ENCODE measurements at regions not wholly inside any gene's neighbourhood (a gene's known extent, or its start where the extent isn't known, plus 50 kb on each side); places are given as distances from the start of the nearest gene placed in this dataset.
"Not testable (repeated sequence)": the region's sequence is repeated elsewhere in the genome, so short reads cannot be mapped to it uniquely, and the experiment has no call there.

DNA sequence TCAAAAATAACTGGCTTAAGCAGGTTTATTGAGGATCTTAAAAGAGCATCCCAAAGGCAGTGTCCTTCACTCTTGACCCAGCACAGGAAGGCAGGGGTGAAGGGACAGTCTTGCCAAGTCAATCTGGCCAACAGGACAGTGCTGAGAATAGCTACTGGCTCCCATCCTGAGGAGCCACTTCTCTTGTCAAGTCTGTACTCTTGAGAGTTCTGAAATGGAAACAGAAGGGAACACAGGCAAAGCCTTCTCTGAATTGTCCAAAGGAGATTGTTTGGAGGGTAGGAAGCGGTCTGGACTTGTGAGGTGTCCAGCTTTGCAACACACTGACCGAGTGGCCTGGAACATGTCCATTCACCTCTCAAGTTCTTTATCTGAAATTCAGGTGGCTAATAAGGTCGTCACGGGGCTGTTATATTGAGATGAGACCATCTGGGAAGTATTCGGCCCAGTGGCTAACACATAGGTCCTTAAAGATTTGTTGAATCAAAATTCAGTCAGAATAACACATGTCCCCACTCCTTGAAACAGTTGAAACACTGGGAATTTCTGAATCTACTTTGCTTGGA lies 99.5 kb upstream of the FHL2 start:
- no peak for DNase-seq (ENCODE audit: low read depth in 3 of 3)

DNA sequence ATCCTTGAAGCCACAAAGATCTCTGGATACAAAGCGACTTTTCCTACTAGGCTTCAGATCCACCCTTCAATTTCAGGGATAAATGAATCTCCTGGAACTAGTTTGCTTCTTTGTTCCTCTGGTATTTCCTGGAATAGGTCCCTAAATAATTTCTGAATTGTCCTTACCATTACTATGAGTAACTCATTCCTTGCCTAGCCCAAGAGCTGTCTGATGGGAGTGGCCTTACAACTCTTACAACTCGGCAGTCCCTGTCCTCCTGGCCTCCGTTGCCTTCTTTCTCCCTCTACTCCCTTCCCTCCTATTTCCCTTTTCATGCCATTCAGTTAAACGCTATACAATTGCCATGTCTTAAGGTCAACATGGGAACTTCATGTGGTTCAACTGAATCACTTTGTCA lies 98.2 kb upstream of the FHL2 start:
- no peak for DNase-seq (ENCODE audit: low read depth in 3 of 3)

DNA sequence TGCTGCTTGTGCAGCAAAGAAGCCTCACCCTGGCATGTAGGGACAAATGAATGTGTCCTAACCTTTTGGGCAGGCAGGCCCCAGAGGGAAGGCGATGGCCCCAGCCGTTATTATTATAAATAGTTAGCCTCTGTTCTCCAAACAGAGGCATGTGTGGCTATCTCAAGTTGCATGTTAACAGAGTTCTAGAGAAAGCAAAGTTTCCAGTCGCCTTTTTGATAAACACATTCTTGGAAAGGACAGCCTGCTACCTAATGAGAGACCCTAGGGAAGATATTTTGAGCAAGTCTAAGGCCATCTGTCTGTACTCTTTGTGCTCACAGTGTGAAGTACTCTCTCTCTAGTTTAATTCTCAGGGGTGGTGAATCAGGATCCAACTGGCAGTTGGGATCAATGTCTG lies 97.4 kb upstream of the FHL2 start:
- DNase-seq (ENCODE audit: low read depth in 3 of 3) = no peak

DNA sequence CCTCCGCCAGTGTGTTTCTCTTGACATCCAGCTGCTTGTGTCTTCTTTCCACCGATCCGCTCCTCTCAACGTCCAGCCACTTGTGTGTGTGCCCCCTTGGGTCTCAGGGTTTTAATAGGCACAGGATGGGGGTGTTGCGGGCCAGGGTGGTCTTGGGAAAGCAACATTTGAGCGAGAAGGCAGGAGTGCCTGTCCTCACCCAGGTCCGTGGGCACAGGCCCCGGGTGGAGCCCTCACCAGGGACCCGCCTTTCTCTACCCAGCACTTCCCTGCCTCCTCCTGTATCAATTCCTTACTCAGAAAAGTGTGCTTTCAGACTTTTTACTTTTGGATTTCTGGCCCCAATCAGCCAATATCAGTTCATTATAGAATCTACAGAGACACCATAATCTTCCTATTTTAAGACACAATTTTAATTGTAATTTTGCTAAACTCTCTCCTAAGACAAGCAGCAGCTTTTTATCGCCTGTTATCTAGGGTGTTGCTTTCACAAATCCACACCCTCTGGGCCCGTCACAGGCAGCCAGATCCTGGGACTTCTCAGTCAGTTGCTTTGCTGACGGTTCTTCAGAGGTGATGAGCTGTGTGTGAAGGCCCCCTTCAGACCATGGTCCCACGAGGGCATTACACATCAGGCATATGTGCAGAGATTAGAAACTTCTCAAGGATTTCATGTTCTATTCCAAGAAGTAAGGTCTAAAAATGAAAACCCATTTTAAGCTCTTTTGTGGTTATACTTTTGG lies 96.0 kb upstream of the FHL2 start:
- no peak for DNase-seq (ENCODE audit: low read depth in 3 of 3)

DNA sequence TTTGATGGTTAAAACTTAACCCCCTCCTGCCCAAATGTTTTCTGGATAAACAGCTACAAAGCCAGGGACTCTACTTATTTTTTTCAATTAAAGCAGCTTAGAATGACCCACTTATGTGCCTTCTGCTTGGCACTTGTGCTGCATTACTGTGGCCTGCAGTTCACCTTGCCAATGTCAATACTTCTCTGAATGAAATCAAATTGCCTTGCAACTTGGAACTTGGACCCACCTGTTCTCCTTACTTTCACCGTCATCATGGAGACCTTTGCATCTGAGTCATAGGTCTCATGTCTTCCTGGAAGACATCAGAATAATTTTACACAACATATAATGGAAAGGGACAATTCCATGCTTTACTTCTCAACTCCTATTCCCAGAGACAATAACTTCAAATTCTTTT lies 92.1 kb upstream of the FHL2 start:
- no peak for DNase-seq (ENCODE audit: low read depth in 3 of 3)

DNA sequence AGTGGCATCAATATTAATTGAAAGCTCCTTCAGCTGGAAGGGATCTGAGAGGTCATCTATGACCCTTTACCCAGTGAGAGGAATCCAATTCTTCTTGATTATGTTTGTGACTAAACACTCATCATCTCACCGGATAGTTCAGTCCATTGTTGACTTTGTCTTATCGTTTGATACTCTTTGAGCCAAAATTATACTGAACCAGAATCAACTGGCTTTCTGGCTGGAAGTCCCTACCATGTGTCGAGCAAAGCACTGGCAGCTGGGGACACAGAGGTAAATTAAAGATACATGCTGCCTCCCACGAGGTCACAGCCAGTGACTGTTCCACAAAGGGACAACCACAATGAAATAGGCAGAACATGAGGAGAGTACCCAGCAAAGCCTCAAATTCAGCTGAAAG lies 91.4 kb upstream of the FHL2 start:
- DNase-seq (ENCODE audit: low read depth in 3 of 3) = no peak

DNA sequence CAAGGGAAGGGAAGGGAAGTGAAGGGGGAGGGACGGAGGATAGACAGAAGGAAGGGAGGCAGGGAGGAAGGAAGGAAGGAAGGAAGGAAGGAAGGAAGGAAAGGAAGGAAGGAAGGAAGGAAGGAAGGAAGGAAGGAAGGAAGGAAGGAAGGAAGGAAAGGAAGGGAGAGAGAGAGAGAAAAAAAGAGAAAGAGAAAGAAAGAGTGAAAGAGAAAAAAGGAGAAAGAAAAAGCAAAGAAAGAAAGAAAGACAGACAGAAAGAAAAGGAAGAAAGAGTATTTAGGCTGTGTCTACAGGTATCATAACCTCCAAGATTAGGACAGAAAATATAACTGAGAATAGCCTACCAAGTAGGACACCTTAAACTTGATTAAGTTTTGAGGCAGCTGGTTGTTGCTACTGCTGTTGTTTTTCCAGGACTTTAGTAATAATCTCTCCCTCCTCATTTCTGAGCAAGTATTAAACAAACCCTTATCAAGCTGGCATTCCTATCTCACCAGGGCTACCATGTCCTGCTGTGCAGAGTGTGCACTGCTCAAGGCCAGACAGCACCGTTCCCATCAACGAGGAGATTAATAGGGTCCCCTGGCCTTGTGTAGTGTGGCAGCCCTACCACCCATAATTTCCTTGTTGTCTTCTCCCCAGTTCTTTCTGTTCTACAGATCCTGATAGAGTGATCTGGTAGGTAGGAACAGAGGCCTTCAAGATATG lies 90.5 kb upstream of the FHL2 start:
- no peak for DNase-seq (ENCODE audit: low read depth in 3 of 3)

DNA sequence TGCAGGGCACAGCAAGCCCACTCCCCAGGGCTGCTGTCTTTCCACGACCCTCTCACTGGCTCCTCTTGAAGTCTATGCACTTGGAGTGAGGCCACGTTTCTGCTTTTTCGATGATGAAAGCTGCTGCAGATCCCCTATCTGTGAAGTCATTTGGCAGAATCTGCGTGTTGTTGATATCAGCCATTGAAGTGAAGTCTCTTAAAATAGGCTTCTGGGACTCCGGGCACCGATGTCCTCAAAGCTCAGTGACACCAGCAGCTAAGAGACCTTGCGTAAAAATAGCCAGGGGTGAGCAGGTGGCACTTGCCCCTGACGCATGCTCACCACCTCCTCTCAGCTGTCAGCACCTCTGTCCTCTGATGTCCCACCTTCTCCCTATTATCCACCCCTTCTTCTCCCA lies 89.4 kb upstream of the FHL2 start:
- no peak for DNase-seq (ENCODE audit: low read depth in 3 of 3)

DNA sequence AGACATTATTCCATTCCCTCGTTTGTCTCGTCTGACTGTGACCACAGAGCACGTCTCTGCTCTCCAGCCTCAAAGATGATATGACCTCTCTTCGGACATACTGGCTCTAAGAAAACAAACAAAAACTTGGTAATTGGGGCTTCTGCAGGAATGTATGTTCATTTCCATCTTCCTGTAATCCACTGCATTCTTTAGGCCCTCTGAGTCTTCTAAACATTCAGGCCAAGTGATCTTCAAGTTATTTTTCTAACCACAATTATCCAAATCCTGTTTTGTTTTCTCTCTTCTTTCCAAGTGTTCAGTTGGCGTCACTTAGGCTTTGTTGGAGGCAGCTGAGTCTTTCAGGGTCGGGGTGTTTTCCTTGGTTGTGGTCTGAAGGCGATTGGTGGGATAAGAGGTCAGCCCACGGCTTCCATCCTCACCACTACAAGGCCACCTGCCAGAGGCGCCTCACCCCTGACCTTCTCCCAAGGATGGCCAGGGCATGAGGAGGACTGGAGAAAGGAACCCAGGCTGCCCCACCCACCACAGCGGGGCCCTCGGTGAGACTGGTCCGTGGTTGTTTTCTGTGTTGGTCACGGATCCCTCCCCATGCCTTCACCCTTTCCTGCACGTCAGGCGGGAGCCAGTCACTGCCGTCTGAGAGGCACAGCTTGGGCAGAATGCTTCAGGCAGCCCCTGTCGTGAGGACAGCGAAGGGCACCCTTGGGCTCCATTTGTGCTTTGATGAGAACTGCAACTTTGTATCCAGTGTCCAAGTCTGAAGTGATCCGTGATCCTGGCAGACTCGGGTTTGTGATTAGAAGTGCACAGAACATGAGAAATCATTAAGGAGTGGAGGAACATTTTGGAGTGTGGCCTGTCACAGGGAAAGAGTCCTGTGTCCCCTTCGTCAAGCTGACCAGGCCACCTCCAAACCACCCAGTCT lies 88.6 kb upstream of the FHL2 start:
- DNase-seq (ENCODE audit: low read depth in 3 of 3) = no peak

DNA sequence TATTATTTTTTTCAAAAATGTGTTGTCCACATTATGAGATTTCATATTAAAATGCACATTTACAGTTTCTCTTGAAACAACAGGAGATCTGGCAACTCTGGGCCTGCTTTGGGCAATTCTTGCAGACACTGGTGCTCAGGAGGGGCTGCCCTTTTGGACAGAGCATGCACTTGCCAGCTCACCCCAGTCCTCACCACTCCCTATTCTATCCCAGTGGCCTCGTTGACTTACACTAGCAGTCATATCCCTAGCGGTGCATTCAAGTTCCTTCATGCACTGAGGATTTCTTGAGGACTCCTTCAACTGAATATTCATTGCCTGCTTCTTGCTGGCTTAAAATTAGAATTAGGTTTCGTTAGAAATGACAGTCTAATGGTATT lies 87.9 kb upstream of the FHL2 start:
- DNase-seq (ENCODE audit: low read depth in 3 of 3) = no peak

DNA sequence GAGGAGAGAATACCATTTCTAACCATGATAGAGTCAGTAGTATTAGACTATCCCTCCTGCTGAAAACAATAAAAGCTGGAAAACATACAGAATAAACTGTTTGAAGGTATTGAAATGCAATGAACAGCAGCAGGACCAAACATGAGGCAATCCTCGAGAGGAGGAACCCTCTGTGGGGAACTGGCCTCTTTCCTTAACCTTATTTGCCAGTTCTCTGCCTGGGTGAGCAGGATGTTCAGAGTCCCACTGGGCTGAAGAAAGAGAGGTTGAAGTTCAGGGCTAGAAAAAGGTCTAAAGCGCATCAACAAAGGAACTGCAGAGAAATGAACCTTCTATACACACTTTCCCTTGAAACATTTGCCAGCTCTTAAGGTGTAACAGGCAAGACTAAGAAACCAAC lies 79.8 kb upstream of the FHL2 start:
- no peak for DNase-seq (ENCODE audit: low read depth in 3 of 3)

DNA sequence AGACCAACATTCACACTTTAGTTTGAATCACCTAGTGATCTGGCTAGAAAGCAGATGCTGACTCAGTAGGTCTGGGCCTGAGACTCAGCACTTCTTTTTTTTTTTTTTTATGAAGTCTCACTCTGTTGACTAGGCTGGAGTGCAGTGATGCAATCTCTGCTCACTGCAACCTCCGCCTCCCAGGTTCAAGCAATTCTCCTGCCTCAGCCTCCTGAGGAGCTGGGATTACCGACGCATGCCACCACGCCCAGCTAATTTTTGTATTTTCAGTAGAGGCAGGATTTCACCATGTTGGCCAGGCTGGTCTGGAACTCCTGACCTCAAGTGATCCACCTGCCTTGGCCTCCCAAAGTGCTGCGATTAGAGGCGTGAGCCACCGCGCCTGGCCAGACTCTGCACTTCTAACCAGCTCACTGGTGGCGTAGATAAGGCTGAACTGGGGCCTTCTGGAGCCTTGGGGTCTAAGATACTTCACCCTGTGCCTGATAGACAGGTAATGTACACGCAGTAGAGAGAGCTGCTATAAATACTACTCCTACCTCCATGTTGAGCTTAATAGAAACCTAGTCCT lies 78.3 kb upstream of the FHL2 start:
- not testable (repeated sequence) for DNase-seq (ENCODE audit: low read depth in 3 of 3)

DNA sequence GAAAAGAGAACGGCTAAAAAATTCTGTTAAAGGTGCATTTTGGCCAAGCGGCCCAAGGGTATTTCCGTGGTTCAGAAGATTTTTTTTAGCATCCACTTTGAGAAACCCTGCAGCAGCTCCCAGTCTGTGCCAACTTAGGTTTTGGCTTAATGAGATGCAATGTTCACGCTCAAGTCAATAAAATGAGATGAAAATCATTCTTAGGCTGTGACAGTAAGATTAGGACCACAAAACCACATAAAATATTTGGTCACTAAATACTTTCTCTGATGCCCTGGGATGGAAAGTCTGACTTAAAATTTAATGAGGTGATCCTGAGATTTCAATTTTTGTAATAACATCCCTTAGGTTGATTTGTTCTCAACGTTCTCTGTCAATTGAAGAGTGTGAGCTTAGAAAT lies 74.2 kb upstream of the FHL2 start:
- DNase-seq (ENCODE audit: low read depth in 3 of 3) = no peak

DNA sequence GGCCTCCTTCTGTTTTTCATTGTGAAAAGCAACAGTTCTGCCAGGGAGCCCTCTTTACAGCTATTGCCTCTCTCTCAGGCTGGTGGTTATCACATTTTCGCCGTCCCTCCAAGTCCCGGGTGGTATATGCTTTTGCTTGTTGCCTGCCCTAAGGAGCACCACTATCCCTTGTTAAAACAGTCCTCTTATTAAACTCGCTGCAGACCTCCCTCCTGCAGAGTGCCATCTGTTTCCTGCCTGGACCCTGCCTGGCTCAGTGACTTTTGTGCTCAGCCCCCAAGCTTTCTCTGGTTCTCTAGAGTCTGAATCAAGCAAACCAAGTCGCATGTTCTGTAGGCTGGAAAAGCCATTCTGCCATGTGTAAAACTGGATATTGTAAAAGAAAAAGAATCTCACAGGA lies 72.1 kb upstream of the FHL2 start:
- no peak for DNase-seq (ENCODE audit: low read depth in 3 of 3)

DNA sequence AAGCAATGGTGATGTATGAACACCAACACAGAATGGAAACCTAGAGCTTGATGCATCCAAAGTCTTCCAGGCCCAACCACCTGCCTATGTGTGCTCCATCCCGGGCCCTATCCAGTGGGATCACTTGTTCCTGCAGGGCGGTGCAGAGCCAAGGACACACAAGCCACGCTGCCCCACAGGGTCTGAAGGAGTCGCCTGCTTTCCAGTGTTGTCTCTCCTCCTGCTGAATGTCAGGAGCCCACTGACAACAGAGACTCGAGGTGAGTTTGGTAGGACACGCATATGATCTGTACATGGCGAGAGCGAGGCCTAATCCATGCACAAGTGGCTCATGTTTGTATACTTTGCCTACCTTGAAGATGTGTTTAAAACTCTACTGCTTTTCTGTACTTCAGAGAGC lies 70.9 kb upstream of the FHL2 start:
- no peak for DNase-seq (ENCODE audit: low read depth in 3 of 3)

DNA sequence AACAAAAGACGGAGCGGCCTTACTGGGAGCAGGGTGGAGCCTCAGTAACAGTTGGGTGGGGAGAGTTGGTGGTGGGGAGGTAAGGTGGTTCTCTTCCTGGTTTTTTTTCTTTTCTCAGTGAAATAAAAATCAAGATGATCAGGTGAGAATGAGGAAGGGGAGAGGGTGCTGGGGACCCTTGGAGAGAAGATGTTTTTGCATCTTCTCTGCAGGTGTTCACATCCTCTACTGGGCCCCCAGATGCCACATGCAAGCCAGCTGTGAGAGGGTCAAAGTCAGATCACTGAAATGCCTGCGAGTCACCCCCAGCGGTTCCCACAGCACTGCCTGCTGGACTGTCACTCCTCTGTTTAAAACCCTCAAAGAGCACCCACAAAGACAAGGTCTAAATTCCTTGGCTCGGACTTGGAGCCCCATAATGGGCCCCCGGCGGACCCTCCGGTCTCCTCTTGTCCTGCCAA lies 69.8 kb upstream of the FHL2 start:
- no peak for DNase-seq (ENCODE audit: low read depth in 3 of 3)

DNA sequence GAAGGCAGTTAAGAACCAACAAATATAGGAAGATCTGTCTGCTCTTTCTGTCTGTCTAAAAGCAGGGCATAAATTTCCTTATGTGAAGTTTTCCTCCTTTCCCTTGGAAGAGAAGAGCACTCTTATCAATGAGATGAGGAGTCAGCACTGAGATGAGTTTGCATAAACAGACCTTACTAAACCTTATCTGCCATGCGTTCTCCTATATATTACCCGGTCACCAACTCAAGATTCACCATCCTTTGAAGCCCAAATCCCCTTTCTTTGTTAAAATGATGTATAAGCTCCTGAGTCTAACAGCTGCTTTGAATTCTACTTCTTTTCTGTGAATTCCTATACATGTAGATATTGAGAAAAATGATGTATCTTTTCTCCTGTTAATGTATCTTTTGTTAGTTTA lies 65.5 kb upstream of the FHL2 start:
- no peak for DNase-seq (ENCODE audit: low read depth in 3 of 3)

DNA sequence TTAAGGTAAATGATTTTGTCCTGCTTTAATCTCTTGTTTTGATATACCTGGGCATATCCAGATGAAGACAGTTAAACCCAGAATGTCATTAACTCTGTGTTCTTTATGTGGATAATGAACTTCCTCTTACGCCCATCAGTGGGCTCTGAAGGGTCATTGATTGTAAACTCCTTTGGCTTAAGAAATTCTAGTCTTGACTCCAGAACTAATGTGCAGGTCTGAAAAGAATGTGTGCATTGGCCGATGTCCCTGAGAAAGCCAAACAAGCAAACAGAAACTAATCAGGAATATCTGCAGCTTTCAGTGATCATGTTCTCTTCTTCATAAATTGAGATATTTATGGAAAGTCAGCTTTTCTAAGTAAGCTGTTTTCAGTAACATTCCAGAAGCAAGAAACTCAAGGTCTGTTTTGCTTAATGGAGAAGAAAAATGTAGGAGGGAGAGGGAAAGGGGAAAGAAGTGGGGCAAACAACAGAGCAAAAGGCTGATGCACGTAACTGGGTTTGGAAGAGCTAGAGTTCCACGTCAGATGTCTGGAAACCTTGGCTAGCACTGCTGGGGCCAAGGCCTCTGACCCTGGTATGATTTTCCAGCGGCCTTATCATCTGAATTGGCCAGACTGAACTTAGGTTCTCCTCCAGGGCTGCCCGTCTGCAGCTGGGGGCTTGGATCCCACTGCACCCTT lies 61.3 kb upstream of the FHL2 start:
- no peak for DNase-seq (ENCODE audit: low read depth in 3 of 3)

DNA sequence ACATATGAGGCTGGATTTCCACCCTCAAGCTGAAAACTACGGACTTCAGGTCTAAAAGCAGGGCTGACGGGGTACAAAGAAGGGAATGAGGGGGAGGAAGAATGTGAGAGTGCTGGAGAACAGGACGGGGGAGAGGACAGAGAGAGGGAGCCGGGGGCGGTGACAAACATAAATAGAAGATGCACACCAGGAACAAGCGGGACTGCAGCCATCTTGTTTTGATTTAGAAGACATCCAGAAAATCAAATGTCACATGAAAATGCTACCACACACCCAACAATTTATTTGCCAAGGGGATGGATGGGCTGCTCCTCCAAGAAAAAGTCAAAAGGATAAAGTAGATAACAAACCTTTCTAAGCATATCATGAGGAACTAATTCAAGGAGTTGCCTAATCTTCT lies 59.2 kb upstream of the FHL2 start:
- no peak for DNase-seq (ENCODE audit: low read depth in 3 of 3)

DNA sequence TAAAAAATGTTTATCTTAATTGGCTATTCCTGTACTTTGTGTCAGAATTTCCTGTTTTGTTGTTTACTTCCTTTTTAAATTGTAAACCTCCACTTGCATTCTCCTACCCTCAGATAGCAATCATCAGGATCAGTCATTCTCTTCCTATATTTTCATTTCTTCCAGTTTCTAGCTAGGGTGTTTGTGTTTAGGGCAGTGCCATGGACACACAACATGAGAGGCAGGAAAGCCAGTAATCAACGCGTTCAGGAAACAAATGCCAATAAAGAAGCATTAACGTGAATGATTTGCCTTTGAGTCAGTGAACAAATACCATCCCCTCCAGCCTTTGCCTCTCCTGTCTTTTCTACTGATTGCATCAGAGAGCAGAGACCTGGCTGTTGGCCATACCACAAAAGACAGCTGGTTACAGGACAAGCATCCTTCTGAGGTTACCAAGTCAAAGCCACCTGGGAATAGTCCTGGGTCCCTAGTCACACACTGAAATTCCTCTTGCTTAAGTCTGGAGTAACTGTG lies 56.7 kb upstream of the FHL2 start:
- DNase-seq (ENCODE audit: low read depth in 3 of 3) = no peak
